ENCODE measurements at regions not wholly inside any gene's neighbourhood (a gene's known extent, or its start where the extent isn't known, plus 50 kb on each side); places are given as distances from the start of the nearest gene placed in this dataset.

DNA sequence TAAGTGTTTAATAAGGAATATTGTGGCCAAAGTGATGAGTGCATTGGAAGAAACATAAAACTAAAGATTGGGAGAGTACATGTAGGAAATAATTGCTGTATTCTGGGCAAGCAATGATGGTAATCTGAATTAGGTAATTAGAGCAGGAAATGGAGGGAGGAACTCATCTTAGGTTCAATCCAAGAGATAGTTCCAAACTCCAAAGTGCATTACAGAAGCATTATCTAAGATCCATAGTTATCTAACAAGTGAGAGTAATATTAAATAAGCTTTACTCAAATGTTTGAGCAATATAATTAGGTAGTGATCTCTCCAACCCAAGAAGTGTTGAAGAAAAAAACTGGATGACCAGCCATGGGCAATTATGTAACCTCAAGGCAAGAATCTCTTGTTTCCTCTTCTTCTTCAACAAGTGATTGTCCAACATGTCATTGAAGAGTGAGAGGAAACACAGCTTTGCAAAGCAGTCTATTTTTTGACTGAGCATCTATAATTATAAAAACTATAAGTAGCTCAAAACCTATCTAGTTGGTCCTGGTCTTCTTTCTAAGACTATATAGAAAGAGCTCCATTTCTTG is 181.2 kb upstream of the TNFAIP3 start (continued):
- TF ChIP-seq YY1 (IDR thresholded peaks at IDR 0.05) = no peak
- TF ChIP-seq, protein P1, sequence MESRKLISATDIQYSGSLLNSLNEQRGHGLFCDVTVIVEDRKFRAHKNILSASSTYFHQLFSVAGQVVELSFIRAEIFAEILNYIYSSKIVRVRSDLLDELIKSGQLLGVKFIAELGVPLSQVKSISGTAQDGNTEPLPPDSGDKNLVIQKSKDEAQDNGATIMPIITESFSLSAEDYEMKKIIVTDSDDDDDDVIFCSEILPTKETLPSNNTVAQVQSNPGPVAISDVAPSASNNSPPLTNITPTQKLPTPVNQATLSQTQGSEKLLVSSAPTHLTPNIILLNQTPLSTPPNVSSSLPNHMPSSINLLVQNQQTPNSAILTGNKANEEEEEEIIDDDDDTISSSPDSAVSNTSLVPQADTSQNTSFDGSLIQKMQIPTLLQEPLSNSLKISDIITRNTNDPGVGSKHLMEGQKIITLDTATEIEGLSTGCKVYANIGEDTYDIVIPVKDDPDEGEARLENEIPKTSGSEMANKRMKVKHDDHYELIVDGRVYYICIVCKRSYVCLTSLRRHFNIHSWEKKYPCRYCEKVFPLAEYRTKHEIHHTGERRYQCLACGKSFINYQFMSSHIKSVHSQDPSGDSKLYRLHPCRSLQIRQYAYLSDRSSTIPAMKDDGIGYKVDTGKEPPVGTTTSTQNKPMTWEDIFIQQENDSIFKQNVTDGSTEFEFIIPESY (IDR thresholded peaks at IDR 0.05) = no peak
- TF ChIP-seq ATF3 (IDR thresholded peaks at IDR 0.05) = no peak
- no peak for TF ChIP-seq HNF4G (IDR thresholded peaks at IDR 0.05)

DNA sequence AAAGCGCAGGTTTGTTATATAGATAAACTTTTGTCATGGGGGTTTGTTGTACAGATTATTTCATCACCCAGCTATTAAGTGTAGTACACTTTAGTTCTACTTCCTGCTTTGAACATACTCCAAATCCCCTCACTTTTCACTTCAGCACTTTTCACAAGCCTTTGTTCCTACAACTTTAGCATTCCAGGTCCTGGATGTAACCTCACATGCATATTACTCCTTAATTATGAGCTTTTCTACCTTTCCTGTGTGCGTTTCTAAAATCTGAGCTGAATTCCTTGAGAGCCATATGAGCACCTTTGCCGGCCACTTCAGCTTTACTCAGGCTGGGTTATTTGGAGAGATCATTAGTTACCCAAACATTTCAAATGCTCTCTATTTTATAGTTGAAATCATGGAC is 179.2 kb upstream of the TNFAIP3 start:
- Histone ChIP-seq H3K9ac (ENCODE audit: low read depth in 1 of 2, low read length in 2 of 2) (no peak overlapping the region), H3K36me3 (ENCODE audit: control insufficient read depth in 4 of 4, insufficient read depth in 3 of 4, low read depth in 1 of 4, low read length in 3 of 4) (no peaks in the 10 kb centered on the region)
- TF ChIP-seq RAD21 (IDR thresholded peaks at IDR 0.05) = no peak
- TF ChIP-seq RXRA (IDR thresholded peaks at IDR 0.05) = no peak
- TF ChIP-seq NR2F2 (IDR thresholded peaks at IDR 0.05) = no peak
- no peak for TF ChIP-seq HNF4G (IDR thresholded peaks at IDR 0.05)
- TF ChIP-seq YY1 (IDR thresholded peaks at IDR 0.05) = no peak
- TF ChIP-seq SP1 (IDR thresholded peaks at IDR 0.05) = no peak
- no peak for TF ChIP-seq TAF1 (conservative IDR thresholded peaks at IDR 0.05)
- no peak for TF ChIP-seq GABPA (IDR thresholded peaks at IDR 0.05 in 1 of 2, conservative IDR thresholded peaks at IDR 0.05 in 1 of 2)
- no peak for TF ChIP-seq FOXA1 (IDR thresholded peaks at IDR 0.05)
- no peak for TF ChIP-seq FOXA2 (IDR thresholded peaks at IDR 0.05)
- no peak for TF ChIP-seq JUND (IDR thresholded peaks at IDR 0.05)
- TF ChIP-seq, protein P2, sequence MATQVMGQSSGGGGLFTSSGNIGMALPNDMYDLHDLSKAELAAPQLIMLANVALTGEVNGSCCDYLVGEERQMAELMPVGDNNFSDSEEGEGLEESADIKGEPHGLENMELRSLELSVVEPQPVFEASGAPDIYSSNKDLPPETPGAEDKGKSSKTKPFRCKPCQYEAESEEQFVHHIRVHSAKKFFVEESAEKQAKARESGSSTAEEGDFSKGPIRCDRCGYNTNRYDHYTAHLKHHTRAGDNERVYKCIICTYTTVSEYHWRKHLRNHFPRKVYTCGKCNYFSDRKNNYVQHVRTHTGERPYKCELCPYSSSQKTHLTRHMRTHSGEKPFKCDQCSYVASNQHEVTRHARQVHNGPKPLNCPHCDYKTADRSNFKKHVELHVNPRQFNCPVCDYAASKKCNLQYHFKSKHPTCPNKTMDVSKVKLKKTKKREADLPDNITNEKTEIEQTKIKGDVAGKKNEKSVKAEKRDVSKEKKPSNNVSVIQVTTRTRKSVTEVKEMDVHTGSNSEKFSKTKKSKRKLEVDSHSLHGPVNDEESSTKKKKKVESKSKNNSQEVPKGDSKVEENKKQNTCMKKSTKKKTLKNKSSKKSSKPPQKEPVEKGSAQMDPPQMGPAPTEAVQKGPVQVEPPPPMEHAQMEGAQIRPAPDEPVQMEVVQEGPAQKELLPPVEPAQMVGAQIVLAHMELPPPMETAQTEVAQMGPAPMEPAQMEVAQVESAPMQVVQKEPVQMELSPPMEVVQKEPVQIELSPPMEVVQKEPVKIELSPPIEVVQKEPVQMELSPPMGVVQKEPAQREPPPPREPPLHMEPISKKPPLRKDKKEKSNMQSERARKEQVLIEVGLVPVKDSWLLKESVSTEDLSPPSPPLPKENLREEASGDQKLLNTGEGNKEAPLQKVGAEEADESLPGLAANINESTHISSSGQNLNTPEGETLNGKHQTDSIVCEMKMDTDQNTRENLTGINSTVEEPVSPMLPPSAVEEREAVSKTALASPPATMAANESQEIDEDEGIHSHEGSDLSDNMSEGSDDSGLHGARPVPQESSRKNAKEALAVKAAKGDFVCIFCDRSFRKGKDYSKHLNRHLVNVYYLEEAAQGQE (IDR thresholded peaks at IDR 0.05) = no peak
- no peak for TF ChIP-seq EGR1 (IDR thresholded peaks at IDR 0.05; ENCODE audit: low read depth in 2 of 2)
- TF ChIP-seq, protein P1 (IDR thresholded peaks at IDR 0.05) = no peak
- TF ChIP-seq ATF3 (IDR thresholded peaks at IDR 0.05) = no peak
- TF ChIP-seq, protein P3, sequence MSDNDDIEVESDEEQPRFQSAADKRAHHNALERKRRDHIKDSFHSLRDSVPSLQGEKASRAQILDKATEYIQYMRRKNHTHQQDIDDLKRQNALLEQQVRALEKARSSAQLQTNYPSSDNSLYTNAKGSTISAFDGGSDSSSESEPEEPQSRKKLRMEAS (IDR thresholded peaks at IDR 0.05) = no peak
- TF ChIP-seq, protein P4, sequence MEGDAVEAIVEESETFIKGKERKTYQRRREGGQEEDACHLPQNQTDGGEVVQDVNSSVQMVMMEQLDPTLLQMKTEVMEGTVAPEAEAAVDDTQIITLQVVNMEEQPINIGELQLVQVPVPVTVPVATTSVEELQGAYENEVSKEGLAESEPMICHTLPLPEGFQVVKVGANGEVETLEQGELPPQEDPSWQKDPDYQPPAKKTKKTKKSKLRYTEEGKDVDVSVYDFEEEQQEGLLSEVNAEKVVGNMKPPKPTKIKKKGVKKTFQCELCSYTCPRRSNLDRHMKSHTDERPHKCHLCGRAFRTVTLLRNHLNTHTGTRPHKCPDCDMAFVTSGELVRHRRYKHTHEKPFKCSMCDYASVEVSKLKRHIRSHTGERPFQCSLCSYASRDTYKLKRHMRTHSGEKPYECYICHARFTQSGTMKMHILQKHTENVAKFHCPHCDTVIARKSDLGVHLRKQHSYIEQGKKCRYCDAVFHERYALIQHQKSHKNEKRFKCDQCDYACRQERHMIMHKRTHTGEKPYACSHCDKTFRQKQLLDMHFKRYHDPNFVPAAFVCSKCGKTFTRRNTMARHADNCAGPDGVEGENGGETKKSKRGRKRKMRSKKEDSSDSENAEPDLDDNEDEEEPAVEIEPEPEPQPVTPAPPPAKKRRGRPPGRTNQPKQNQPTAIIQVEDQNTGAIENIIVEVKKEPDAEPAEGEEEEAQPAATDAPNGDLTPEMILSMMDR (IDR thresholded peaks at IDR 0.05; ENCODE audit: low read depth, low read length, missing input control) = no peak

More for the DNA sequence above, 179.2 kb upstream of the TNFAIP3 start:
- H3K27ac ChIP-seq (ENCODE audit: low read depth in 1 of 2, low read length in 2 of 2) = no peak overlapping the region
- H3K27me3 ChIP-seq (ENCODE audit: control insufficient read depth in 4 of 4, insufficient read depth in 4 of 4, low read length in 3 of 4) = no peaks in the 10 kb centered on the region
- 94% methylated on average over 3 of the region's 3 CpGs for WGBS
- no peaks in the 10 kb centered on the region for H3K9me3 ChIP-seq (ENCODE audit: control insufficient read depth in 4 of 4, low read length in 3 of 4)
- H3K4me1 ChIP-seq (ENCODE audit: control insufficient read depth in 4 of 4, insufficient read depth in 4 of 4, low read length in 3 of 4) = peaks cover 0 to 1% (median 0%) of the 10 kb centered on the region in 4 donors
- DNase-seq (ENCODE audit: low spot score) = no peak
- no peak overlapping the region for H3K4me3 ChIP-seq (ENCODE audit: low read depth in 1 of 3, low read length in 3 of 3)
